ENCODE measurements at regions not wholly inside any gene's neighbourhood (a gene's known extent, or its start where the extent isn't known, plus 50 kb on each side); places are given as distances from the start of the nearest gene placed in this dataset.
A peak's percentile ranks its signal among the peaks of the same experiment; 100 is the strongest.
"Not testable (repeated sequence)": the region's sequence is repeated elsewhere in the genome, so short reads cannot be mapped to it uniquely, and the experiment has no call there.

GRCh38 chr5:124960266-124960665, 213.8 kb upstream of the ZNF608 start:
- no peak for DNase-seq (ENCODE audit: low read depth)
- in situ Hi-C loops (cut with HindIII; ENCODE audit: low sequenced_read_pairs) = no loop called here
- no peak overlapping the region for H3K4me3 ChIP-seq (ENCODE audit: low read depth, low read length)
- no peak for TF ChIP-seq CTCF (IDR thresholded peaks at IDR 0.05; ENCODE audit: low read depth, low read length, missing control alignments)

- in situ Hi-C loops (cut with HindIII; ENCODE audit: low sequenced_read_pairs) = no loop called here
- DNase-seq (ENCODE audit: low read depth) = no peak
- no peak for TF ChIP-seq CTCF (IDR thresholded peaks at IDR 0.05; ENCODE audit: low read depth, low read length, missing control alignments)
These were observed 215.1 kb upstream of the ZNF608 start for GRCh38 chr5:124961521-124961920.

GRCh38 chr5:124962111-124962510, 215.7 kb upstream of the ZNF608 start:
- no peak overlapping the region for H3K4me3 ChIP-seq (ENCODE audit: low read depth, low read length)
- DNase-seq (ENCODE audit: low read depth) = no peak
- in situ Hi-C loops (cut with HindIII; ENCODE audit: low sequenced_read_pairs) = no loop called here
- no peak for TF ChIP-seq CTCF (IDR thresholded peaks at IDR 0.05; ENCODE audit: low read depth, low read length, missing control alignments)

More at GRCh38 chr5:124961521-124961920, 215.1 kb upstream of the ZNF608 start:
- no peak overlapping the region for H3K4me3 ChIP-seq (ENCODE audit: low read depth, low read length)

- no peak overlapping the region for H3K4me3 ChIP-seq (ENCODE audit: low read depth, low read length)
- no peak for DNase-seq (ENCODE audit: low read depth)
- in situ Hi-C loops (cut with HindIII; ENCODE audit: low sequenced_read_pairs) = no loop called here
- TF ChIP-seq CTCF (IDR thresholded peaks at IDR 0.05; ENCODE audit: low read depth, low read length, missing control alignments) = no peak
These were observed 216.3 kb upstream of the ZNF608 start for GRCh38 chr5:124962735-124963134.

- TF ChIP-seq CTCF (IDR thresholded peaks at IDR 0.05; ENCODE audit: low read depth, low read length, missing control alignments) = no peak
- H3K4me3 ChIP-seq (ENCODE audit: low read depth, low read length) = no peak overlapping the region
- peak; percentile 40 for DNase-seq (ENCODE audit: low read depth)
- in situ Hi-C loops (cut with HindIII; ENCODE audit: low sequenced_read_pairs) = no loop called here
These were observed 216.9 kb upstream of the ZNF608 start for GRCh38 chr5:124963236-124963919.

- DNase-seq (ENCODE audit: low read depth); in situ Hi-C loops (cut with HindIII; ENCODE audit: low sequenced_read_pairs); H3K4me3 ChIP-seq (ENCODE audit: low read depth, low read length): not testable (repeated sequence)
These were observed 220.3 kb upstream of the ZNF608 start for GRCh38 chr5:124966741-124967140.

GRCh38 chr5:124970381-124970780, 223.9 kb upstream of the ZNF608 start:
- DNase-seq (ENCODE audit: low read depth); in situ Hi-C loops (cut with HindIII; ENCODE audit: low sequenced_read_pairs); H3K4me3 ChIP-seq (ENCODE audit: low read depth, low read length): not testable (repeated sequence)

- TF ChIP-seq CTCF (IDR thresholded peaks at IDR 0.05; ENCODE audit: low read depth, low read length, missing control alignments) = no peak
- in situ Hi-C loops (cut with HindIII; ENCODE audit: low sequenced_read_pairs) = no loop called here
- no peak overlapping the region for H3K4me3 ChIP-seq (ENCODE audit: low read depth, low read length)
- DNase-seq (ENCODE audit: low read depth) = no peak
These were observed 226.3 kb upstream of the ZNF608 start for GRCh38 chr5:124972703-124973102.
